ENCODE measurements at regions not wholly inside any gene's neighbourhood (a gene's known extent, or its start where the extent isn't known, plus 50 kb on each side); places are given as distances from the start of the nearest gene placed in this dataset.

- TF ChIP-seq, protein P1, sequence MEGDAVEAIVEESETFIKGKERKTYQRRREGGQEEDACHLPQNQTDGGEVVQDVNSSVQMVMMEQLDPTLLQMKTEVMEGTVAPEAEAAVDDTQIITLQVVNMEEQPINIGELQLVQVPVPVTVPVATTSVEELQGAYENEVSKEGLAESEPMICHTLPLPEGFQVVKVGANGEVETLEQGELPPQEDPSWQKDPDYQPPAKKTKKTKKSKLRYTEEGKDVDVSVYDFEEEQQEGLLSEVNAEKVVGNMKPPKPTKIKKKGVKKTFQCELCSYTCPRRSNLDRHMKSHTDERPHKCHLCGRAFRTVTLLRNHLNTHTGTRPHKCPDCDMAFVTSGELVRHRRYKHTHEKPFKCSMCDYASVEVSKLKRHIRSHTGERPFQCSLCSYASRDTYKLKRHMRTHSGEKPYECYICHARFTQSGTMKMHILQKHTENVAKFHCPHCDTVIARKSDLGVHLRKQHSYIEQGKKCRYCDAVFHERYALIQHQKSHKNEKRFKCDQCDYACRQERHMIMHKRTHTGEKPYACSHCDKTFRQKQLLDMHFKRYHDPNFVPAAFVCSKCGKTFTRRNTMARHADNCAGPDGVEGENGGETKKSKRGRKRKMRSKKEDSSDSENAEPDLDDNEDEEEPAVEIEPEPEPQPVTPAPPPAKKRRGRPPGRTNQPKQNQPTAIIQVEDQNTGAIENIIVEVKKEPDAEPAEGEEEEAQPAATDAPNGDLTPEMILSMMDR (IDR thresholded peaks at IDR 0.05) = no peak
- no peak for TF ChIP-seq POLR2A (IDR thresholded peaks at IDR 0.05)
Measured at GRCh38 chr15:70193734-70194133, 96.0 kb upstream of the TLE3 start.
